Stimulated activated CD4-positive, alpha-beta T cell treated with anti-CD3 and anti-CD28 coated beads, Interleukin-12 subunit alpha, Interleukin-12 subunit beta, amount 100 ng/mL, for 4 hours (primary cell): ENCODE measurements at regions not wholly inside any gene's neighbourhood (a gene's known extent, or its start where the extent isn't known, plus 50 kb on each side); places are given as distances from the start of the nearest gene placed in this dataset.
"Not testable (repeated sequence)": the region's sequence is repeated elsewhere in the genome, so short reads cannot be mapped to it uniquely, and the experiment has no call there.

ENCODE experiments used
- DNase-seq: peaks from one replicate; pipeline ENCODE4 v3.0.0-alpha.2; 2020

- no peak for DNase-seq
Measured at GRCh38 chrX:74251006-74251930, 52.7 kb upstream of the ZCCHC13 start.

- DNase-seq: no peak
Measured at GRCh38 chrX:74250574-74250973, 53.4 kb upstream of the ZCCHC13 start.

DNA sequence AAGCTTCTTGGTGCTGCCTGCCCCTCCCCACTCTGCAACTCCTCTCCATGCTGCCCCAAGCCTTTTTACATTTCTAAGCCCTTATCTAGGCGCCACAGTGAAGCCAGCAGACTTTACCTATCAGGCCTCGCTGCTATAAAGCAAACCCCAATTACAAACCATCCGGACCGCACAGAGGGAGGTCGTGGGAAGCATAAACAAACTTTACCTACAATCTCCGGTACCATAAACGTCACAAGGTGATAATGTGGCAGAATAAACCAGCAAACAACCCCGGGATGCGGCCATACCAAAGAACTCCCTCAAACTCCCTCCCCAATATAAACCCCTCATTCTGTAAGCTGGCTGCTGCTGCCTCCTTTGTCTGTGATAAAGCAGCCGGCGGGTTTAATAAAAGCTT lies 54.0 kb upstream of the ZCCHC13 start:
- DNase-seq: no peak

- no peak for DNase-seq
Measured at GRCh38 chrX:74248889-74249288, 55.1 kb upstream of the ZCCHC13 start.

DNA sequence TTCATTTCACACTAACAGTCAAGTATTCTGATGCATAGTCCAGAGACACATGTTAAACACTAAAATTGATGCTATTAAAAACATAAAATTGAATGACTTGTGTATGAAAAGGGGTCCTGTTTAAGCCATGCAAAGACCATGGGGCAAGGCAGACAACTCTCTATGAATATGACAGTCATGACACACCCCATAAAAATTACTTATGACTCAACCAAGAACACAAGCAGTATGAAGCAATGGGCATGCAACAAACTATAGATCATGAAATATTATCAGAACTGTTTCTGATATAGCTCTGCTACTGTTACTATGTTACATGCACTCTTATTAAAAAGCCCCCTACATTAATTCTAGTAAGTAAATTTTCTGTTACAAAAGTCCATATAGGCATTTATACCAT lies 57.5 kb upstream of the ZCCHC13 start:
- no peak for DNase-seq

DNA sequence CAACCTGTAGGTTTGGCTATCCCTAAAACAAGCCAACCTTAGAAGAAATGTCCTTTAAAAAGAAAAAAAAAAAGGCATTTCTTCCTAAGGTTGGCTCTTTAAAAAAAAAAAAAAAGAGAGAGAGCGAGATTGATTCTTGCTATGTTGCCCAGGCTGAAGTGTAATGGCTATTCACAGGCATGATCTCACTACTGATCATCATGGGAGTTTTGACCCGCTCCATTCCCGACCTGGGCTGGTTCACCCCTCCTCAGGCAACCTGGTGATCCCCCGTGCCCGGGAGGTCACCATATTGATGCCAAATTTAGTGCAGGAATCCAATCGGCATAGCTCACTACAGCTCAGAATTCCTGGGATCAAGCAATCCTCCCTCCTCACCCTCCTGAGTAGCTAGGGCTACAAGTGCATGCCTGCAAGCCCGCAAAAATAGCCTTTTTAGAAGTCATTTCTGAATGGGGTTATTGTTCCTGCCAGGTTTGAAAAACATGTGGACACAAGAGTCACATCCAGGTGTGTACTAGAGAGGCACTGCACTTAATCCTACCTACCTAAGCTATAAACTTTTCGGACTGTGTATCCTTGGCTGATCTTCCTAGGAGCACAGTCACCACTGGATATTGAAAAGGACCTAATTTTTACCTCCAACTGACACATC lies 61.4 kb upstream of the ZCCHC13 start:
- no peak for DNase-seq

- no peak for DNase-seq
Measured at GRCh38 chrX:74242050-74242449, 61.9 kb upstream of the ZCCHC13 start.

GRCh38 chrX:74238771-74239170 lies 65.2 kb upstream of the ZCCHC13 start:
- no peak for DNase-seq

DNA sequence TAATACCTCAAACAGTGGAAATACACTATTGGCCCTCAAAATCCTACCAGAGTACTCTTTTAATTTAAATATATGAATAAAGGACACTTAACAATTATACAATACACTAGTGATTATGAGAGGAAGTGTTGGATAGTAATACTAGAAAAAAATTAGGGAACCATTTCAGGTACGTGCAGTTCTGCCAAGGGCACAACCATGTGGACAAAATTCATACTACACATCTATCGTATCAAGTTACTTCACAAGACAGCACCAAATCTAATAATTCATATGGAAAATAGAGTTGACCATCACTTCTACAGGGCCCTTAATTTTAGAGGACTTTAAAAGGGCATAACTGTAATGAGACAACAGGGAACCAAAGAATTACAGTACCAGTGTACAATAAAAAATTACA lies 69.2 kb upstream of the ZCCHC13 start:
- no peak for DNase-seq

- DNase-seq: no peak
Measured at GRCh38 chrX:74232859-74233258, 71.1 kb upstream of the ZCCHC13 start.

DNA sequence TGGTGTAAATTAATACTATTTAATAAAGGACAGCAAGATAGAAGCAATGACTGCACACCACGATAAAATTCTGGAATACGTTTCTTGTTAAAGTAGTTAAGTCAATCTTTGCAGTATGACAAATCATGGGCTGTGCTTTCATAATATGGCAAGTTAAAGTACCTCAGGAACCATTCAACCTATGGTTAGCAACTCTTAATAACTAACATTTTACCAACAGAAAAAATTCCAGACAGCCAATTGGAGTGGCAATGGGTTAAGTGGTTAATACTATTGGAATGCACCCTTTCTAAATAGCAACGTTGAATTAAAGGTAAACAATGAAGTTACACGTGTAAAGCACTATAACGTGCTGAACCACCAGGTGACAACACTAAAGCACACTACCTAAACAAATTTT lies 72.4 kb upstream of the ZCCHC13 start:
- DNase-seq: no peak

DNA sequence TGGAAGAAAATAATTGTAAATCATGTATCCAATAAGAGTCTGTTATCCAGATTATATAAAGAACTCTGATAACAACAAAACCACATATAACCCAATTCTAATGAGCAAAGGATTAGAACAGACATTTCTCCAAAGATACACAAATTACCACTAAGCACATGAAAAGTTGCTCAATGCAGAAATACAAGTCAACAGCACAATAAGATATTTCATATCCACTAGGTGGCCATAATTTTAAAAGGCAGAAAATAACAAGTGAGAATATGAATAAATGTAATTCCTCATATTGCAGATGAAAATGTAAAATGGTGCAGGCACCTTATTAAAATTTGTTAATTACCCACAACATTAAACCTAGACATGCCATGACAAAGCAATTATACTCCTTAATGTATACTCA lies 73.9 kb upstream of the ZCCHC13 start:
- DNase-seq: no peak

DNA sequence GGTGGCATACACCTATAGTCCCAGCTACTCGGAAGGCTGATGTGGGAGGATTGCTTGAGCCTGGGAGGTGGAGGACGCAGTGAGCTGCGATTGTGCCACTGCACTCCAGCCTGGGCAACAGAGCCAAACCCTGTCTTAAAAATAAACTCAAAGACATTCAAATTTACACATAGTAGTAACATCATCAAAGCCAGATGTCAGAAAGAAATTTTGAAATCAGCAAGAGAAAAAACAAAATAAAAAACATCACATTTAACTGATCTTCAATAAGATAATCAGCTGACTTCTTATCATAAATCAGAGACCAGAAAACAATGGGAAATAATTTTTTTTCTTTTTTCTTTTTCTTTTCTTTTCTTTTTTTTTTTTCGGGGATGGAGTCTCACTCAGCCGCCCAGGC lies 78.9 kb upstream of the ZCCHC13 start:
- no peak for DNase-seq

- DNase-seq: no peak
Measured at GRCh38 chrX:74220277-74220676, 83.7 kb upstream of the ZCCHC13 start.

DNA sequence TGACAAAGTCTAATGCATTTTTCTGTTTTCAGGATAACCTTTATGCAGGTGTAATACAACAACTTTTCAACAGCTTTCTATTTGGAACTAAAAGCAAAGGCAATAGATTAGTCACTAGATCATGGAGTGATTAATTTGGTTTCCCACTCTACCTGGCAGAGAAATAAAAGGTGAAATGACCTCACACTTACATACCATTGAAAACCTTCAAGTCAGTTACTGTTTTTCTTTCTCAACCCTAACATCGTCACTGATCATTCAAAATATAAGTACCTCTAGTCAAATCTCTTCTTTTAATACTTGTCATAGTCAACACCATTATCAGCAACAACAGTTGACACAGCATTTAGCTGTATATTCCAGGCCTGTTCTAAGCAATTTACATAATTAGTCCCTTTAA lies 85.1 kb upstream of the ZCCHC13 start:
- DNase-seq: no peak

GRCh38 chrX:74216421-74216820 lies 87.6 kb upstream of the ZCCHC13 start:
- DNase-seq: no peak

- DNase-seq: no peak
Measured at GRCh38 chrX:74211911-74212310, 92.1 kb upstream of the ZCCHC13 start.

DNA sequence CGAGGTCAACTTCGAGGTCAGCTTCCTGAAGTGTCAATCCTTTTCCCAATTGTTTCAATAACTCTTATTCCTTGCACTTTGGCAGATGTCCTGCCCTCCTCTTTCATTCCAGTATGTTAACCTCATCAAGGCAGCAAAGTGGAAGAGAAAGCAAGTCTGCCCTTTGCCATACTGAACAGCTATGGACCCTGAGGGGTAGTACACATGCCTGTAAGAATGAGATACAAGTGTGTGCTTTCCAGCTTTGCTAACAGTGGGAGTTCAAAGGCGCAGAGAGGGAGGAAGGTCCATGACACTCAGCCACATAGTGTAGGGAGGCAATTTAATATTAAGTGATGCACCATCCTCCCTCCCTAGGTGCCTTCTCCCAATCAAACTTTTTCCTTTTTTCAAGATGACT lies 96.4 kb upstream of the ZCCHC13 start:
- no peak for DNase-seq

GRCh38 chrX:74195605-74196004 lies 108.4 kb upstream of the ZCCHC13 start:
- no peak for DNase-seq

DNA sequence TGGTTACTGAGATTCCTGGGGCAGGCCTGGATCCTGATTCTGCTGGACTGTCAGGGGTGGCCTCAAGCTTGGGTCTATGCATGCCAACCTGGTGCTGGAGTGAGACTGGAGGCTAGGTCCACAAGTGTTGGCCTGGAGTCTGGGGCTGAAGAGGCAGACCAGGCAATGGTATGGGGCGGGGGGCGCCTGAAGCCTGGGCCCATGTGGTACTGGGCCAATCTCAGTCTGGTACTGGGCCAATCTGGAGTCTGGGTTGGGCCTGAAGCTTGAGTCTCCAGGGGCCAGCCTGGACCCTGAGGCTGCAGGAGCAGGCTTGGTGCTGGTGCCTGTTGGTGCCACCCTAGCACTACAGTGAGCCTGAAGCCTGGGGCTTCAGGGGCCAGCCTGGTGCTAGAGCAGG lies 108.9 kb upstream of the ZCCHC13 start:
- no peak for DNase-seq

DNA sequence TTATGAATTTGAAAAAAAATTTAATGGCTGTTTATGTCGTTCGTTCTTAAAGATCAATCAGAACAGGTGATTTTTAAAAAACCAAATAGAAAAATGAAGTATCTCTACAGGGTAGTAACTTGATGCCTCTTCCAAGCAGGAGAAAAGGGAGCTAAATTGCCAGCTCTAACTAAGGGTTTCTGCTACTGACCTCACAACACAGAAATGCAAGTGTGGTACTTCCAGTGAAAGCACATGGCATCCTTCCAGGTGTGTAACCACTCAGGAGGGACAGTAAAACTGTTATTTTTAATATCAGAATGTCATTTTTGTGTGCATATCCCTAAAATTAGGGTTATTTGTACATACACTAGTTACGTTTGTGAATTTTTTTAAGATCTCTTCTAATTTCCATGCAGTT lies 116.8 kb upstream of the ZCCHC13 start:
- no peak for DNase-seq

- not testable (repeated sequence) for DNase-seq
Measured at GRCh38 chrX:74183047-74183446, 120.9 kb upstream of the ZCCHC13 start.

DNA sequence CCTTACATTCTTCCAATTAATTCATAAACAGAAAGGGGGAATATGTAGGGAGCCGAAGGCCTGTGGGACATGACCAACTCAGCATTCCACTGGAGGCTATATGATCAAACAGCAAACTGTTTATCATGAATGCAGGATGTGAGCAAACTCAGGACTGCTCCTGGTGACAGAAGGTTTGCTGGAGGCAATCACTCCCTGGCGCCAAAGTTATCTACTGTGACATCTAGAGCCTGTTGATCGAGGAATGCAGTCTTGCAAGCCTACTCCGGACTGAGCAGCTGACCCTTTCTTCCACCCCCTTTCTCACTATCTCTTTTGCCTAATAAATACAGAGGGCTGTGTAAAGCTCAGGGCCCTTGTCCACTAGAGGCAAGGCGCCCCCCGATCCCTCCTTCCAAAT lies 122.0 kb upstream of the ZCCHC13 start:
- not testable (repeated sequence) for DNase-seq

- DNase-seq: no peak
Measured at GRCh38 chrX:74180716-74181115, 123.3 kb upstream of the ZCCHC13 start.

GRCh38 chrX:74179990-74180389 lies 124.0 kb upstream of the ZCCHC13 start:
- DNase-seq: no peak
